GM19372 (cell line): ENCODE measurements at regions not wholly inside any gene's neighbourhood (a gene's known extent, or its start where the extent isn't known, plus 50 kb on each side); places are given as distances from the start of the nearest gene placed in this dataset.

Experiments
- ATAC-seq: cut with Tn5 transposase; IDR thresholded peaks from one replicate; pipeline ENCODE4 v1.9.1; 2021; ENCODE audit warnings: mild to moderate bottlenecking, low read depth, moderate library complexity; ENCODE audit not compliant: unreplicated experiment

DNA sequence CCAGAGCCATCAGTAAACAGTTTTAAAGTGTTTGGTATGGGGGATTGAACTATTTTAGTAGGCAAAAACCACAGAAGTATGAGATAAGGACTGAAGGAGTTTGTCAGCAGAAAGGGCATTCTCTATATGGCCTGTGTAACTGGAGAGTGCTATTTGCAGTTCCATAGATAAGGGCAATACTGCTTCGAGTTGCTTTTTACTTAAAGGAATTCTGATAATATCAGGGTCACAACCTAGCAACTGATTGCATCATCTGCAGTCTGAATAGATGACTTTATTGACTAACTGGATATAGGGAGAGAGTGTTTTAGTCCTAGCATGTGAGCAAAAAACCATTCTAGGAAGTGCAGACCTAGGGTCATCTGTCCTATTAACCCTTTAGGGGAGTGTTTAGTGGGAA lies 645.2 kb upstream of the PTPRD start:
- ATAC-seq = no peak

GRCh38 chr9:11269036-11269435 lies 656.2 kb upstream of the PTPRD start:
- ATAC-seq = no peak

DNA sequence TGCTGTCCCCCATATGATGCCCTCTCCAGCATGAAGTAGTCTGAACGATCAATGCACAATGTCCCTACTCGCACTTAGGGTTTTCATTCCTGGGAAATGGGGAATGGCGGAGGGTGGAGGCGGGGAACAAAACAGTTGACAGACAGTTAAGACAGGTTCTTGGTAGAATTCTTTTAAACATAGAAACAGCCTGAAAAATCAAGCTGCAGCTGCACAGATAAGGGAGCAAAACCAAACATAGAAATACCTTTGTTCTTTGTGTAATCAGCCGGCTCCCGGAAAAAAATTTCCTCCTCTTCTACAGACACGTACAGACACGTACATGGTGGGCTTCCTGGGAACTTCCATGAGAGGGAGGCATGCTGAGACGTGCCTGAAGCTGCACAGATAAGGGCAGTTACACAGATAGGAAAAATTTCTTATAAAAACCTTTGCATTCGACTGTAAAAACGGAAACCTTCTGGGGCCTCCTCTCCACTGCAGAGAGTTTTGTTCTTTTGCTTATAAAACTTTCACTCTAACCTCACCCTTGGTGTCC lies 662.4 kb upstream of the PTPRD start:
- ATAC-seq = no peak

- no peak for ATAC-seq
Observed at GRCh38 chr9:11312966-11313365, 700.2 kb upstream of the PTPRD start.

- no peak for ATAC-seq
Observed at GRCh38 chr9:11318946-11319345, 706.1 kb upstream of the PTPRD start.

DNA sequence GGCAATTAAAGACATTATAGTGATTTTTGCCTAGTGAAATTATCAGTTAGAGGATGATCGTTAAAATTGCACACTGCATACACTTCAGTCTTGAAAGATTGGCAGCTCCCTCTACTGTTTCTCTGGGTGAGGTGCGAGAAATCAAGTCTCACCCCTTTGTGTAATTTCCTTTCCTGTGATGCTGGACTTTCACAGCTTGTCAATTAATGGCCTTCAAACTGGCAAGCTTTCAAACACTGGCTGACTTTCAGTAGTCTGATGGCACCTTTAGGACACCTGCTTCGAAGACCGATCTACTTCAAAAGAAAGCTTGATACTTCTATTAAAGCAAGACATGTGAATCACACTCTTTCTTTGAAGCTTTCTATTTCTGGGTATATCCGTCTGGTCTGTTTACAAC lies 706.7 kb upstream of the PTPRD start:
- no peak for ATAC-seq

- no peak for ATAC-seq
Observed at GRCh38 chr9:11320989-11321388, 708.2 kb upstream of the PTPRD start.

GRCh38 chr9:11323457-11323856 lies 710.7 kb upstream of the PTPRD start:
- no peak for ATAC-seq

- ATAC-seq = no peak
Observed at GRCh38 chr9:11326231-11326630, 713.4 kb upstream of the PTPRD start.

GRCh38 chr9:11328326-11328725 lies 715.5 kb upstream of the PTPRD start:
- ATAC-seq = no peak

GRCh38 chr9:11335011-11335410 lies 722.2 kb upstream of the PTPRD start:
- no peak for ATAC-seq

GRCh38 chr9:11338130-11338529 lies 725.3 kb upstream of the PTPRD start:
- peak; percentile 54 for ATAC-seq

DNA sequence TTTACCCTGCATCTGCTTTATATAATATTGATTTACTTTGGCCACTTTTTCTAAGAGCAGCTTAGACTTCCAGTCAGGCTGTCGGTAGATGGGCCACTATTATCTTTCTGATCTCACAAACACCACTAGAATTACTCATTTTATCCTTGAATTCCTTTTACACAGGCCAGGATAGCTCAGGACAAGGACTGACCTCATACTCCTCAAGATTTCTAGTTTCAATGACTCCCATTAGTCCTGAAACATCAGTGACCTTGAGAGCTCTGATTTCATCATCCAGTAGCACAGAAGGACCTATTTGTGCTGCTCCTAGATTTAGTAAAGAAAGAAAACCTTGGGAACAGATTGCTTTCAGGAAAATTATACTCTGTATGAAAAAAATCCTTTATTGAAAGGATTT lies 727.9 kb upstream of the PTPRD start:
- no peak for ATAC-seq

DNA sequence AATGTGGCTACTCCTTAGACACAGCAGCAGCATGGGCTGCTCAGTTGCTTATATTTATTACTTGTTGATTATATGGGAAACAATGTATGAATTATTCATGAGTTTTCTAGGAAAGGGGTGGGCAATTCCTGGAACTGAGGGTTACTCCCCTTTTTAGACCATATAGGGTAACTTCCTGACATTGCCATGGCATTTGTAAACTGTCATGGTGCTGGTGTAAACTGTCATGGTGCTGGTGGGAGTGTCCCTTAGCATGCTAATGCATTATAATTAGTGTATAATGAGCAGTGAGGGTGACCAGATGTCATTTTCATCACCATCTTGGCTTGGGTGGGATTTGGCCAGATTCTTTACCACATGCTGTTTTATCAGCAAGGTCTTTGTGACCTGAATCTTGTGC lies 734.6 kb upstream of the PTPRD start:
- no peak for ATAC-seq

- ATAC-seq = no peak
Observed at GRCh38 chr9:11348366-11348765, 735.6 kb upstream of the PTPRD start.

DNA sequence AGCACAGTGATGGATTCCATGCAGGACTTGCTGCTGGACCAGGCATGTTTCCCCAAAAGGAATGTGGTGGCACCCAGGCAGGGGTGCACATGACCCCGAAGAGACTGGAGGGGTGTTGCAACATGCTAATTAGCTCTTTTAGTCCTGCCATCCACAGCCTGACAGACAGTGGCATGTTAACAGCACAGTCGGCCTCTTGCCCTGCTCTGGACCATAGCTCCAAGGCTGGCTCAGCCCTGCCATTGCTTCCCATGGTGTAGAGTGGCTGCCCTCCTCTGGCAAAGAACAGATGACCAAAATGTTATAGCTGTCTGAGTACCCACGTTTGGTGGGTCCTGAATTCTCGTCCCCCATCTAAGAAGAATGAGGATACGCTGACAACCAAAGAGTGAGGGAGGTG lies 736.4 kb upstream of the PTPRD start:
- no peak for ATAC-seq

GRCh38 chr9:11352612-11353011 lies 739.8 kb upstream of the PTPRD start:
- ATAC-seq = no peak

DNA sequence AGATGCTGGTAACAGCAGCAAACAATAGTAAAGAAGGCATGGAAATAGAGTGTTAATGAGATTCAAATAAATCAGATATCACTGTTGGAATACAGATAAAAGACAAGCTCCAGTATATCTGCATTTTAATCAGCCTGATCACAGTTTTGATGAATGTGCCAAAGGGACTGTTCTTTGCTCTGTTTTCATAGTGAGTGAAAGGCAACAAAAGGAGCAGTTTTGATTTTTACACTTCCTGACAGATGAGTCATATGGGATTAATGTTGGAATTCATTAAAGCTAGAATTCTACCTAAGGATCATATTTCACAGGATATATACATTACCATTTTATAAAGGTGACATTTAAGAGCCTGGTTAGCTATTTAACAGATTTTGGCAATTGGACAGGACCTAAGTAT lies 743.3 kb upstream of the PTPRD start:
- no peak for ATAC-seq

GRCh38 chr9:11366585-11367129 lies 753.9 kb upstream of the PTPRD start:
- ATAC-seq = no peak

- ATAC-seq = no peak
Observed at GRCh38 chr9:11374926-11375325, 762.1 kb upstream of the PTPRD start.

GRCh38 chr9:11402621-11403020 lies 789.8 kb upstream of the PTPRD start:
- ATAC-seq = no peak

DNA sequence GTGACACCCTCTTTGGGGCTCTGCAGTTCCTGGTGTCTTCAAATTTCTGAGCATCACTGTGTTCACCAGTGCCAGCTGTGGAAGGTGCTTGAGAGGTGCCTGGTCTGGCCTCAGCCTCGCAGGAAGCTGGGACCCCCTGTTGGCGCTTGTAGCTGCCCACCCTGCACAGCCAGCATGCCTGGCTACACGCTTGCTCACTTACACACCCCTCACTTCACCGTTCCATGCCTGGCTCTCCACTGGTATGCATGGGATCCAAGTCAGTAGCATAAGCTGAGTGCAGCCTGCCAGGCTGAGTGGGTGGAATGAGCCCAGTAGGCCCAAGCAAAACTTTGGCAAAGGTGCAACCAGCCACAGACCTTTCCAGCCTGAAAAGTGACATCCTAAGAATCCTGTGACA lies 801.4 kb upstream of the PTPRD start:
- ATAC-seq = no peak

DNA sequence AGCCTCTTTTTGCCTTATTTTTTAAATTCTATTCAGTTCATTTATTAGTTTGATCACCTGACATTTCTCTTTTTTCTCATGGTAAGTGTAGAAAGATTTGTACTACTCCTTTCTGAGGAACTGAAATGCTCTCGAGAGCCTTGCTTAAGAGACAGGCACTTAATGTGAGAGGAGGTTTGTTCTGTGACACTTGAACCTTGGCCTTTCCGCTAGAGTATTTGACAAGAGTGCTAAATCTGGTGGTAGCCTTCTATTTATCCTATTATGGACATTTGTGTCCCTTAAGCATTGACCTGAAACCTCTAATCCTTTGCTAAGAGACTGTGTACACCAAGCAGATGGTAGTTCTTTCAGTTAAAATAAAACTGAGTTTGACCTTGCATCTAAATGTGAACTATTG lies 805.0 kb upstream of the PTPRD start:
- ATAC-seq = no peak
